GM19099 (cell line): ENCODE measurements at regions not wholly inside any gene's neighbourhood (a gene's known extent, or its start where the extent isn't known, plus 50 kb on each side); places are given as distances from the start of the nearest gene placed in this dataset.

Experiments
- POLR2A ChIP-seq: IDR thresholded peaks from 3 replicates; pipeline ENCODE4 v1.6.1; 2011; ENCODE audit warnings: low read depth; ENCODE audit not compliant: insufficient read length; ENCODE audit errors: extremely low read depth

DNA sequence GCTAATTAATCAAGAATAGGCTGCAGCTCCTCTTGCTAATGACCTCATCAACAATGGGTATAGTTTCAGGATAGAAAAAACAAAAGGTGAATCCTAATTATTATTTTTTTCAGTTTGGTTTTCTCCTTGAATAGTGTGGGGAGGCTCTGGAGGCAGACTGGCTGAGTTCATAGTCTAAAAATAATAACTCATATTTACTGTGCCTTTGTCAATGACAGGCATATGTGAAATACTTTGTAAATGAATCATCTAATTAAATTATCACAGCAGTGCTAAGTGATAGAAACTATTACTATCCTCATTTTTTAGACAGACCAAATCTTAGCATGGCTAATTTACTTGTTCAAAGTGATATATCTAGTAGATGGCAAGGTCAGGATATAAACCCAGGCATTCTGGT is 1261.0 kb upstream of the SLC10A2 start:
- TF ChIP-seq POLR2A: no peak

DNA sequence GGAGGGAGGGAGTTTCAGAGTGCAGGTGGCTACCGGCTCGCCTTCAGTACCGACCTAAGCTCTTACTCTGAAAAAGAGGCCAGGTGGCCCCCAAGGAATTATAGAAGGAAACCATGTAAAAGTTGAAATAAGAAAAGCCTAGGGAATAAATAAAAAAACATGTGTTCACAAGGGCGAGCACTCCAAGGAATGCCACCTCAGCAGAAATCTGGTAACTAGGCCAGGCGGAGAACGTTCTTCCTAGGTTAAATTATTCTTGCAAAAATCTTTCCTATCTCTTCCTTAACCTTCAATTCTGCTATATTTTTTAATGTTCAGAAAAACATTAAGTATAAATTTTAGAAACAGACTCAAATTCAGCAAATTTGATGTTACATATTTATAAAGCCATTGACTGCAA is 1260.3 kb upstream of the SLC10A2 start:
- no peak for TF ChIP-seq POLR2A

DNA sequence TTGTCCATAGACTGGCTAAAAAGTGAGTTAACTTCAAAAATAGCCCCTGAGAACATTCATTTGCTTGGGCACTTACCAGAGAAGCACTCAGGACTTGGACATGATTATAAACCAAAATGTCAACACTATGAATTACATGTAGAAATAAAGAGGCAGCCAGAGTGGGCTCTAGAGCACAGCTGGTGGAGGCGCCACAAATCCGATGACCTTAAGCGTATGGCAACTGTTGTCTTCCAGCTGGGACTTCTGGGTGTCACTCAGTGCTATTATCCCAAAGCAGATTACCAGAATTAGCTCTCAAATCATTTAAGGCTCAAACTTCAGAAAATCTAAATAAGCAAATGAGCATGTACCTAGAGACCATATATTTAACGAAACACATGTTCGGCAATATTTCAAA is 1255.5 kb upstream of the SLC10A2 start:
- TF ChIP-seq POLR2A: no peak

DNA sequence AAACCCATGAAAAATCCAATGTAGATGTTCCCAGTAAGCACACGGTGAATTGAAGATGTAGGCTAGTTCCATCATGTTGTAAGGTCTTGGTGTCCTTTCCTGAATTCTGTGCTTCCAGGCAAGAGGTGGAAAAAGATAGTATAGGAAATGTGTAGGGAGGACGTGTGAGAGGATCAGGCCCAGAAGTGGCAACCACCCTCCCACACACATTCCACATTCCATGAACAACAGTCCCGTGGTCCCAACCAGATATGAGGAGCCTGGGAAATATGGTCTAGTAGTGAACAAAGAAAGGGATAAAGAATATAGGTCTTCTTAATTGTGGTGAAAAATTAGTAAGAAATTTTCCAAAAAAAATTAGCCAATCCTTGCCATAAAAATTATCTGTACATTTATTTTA is 1254.2 kb upstream of the SLC10A2 start:
- no peak for TF ChIP-seq POLR2A

DNA sequence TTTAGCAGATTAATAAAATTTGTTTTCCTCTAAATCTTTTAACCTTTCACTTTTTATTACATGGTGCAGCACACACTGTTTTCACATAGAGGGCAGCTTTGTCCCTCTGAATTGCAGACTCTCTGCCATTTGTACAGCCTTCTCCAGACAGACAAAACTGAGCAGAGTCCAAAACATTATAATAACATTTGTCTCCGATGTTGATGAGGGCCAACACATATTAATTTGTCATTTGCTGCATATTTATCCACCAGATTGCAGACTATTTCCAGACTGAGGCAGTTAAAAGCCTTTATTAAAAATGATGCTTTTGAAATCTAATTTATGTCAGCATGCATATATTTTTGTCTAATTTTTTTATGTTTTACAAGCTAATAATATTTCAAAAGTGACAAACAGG is 1251.9 kb upstream of the SLC10A2 start:
- TF ChIP-seq POLR2A: no peak

DNA sequence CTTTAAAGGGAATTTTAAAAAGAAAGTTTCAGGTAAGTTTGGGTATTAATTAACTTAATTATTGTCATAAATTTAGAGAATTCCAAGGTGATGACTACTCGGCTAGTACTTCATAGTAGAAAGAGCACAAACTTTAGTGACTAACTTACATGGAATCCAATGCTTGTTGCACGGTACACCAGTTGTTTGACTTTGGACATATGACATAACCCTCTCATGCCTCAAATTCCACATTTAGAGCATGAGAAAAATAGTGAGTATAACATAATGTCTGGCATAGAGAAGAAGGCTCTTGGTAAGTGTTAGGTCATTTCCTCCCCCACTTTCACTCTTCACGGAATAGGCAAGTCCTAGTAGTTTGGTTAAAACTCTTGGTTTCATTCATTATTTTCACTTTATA is 1249.4 kb upstream of the SLC10A2 start:
- TF ChIP-seq POLR2A: no peak

DNA sequence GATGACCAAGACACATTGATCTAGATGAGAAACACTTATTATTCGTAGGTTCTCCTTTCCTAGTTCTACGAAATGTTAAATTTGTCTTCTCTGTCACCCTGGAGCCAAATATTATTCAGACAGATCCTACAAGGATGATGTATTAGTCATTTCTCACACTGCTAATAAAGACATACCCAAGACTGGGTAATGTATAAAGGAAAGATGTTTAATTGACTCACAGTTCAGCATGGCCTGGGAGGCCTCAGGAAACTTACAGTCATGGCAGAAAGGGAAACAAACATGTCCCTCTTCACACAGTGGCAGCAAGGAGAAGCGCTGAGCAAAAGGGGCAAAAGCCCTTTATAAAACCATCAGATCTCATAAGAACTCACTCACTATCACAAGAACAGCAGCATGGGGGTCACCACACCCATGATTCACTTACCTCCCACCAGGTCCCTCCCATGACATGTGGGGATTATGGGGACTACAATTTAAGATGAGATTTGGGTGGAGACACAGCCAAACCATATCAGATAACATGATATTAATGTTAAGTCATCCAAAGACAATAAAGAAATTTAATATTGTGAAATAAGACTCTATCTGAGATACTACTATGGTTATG is 1248.8 kb upstream of the SLC10A2 start:
- no peak for TF ChIP-seq POLR2A

DNA sequence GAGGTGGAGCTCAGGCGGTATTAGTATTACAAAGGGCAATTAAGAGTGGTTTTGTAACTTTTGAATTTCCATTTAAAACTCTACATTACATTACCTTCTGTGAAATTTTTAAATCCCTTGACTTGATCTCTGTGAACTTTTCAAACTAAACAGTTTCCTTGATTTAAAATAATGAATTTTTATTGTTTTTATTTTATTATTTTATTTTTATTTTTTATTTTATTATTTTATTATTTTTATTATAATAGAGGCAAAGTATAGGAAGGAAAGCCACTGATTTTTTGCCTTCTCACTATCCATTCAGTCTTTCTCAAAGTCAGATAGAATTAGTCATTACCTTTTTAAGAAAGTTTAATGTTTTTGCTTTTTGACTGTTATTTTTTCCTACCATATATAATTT is 1248.1 kb upstream of the SLC10A2 start:
- no peak for TF ChIP-seq POLR2A

DNA sequence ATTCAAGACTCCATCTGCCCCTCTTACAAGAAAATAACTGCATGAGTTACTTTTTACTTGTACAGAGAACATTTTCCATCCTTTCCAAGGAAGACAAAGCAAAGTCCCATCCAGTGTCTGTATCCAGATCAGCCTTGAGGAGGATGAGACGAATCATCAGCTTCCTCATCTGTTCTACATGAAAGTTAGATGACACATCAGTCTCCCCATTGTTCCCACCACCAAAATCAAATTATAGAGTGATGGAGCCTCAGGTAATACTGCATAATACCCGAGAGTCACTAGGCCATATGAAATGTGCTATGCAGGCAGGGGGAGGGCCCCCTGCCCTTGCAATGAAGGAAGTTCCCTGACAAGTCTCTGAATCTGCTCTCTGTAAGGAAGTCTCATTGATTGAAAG is 1244.6 kb upstream of the SLC10A2 start:
- TF ChIP-seq POLR2A: no peak

DNA sequence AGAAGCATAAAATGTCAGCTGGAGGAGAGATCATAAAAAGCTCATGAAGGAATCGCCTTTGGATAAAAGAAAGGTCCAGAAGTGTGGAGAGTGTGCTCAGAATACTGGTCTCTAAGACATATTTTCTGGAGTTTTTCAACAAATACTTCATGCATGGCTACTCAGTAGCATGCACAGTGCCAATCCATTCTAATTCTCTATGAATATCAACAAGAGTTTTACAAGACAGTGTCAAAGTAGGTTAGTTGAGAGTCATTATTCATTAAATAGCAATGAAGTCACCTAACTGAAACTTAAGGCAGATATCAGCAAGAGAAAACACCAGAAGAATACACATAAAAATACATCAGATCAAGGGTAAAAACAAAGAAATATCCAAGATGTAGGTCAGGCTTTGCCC is 1243.2 kb upstream of the SLC10A2 start:
- no peak for TF ChIP-seq POLR2A

DNA sequence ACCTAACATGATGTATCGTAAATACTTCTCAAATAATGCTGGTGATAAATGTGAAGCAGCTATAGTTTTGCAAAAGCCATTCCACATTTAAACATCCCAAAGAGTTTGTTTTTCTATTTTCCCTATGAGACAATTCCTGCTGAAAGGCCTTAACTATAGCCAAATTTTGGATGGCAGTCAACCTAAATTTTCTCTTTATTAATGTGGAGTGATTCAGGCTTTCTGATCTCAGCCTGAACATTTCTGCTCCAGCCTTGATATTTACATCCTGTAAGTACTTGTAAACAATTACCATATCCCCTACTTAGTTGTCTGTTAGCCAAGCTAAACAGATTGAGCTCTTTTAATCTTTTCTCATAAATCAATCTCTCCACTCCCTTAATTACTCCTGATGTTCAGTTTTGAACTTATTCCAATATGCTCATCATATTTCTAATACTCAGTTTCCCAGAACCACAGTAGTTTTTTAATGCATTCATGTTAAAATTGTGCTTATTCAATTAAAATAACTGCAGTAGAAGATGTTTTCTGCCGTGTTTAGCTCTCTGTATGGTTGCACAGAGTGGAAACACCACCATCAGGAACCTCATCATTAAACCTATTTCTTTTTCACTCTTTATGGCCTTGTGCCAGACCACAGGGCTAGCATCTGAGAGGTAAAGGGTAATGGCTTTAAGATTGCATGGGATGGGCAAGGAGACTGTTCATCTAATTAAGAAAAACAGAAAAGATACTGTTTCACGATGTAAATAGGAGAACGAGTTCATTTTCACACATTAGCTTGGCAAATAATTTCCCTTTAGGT is 1235.2 kb upstream of the SLC10A2 start:
- TF ChIP-seq POLR2A: no peak

DNA sequence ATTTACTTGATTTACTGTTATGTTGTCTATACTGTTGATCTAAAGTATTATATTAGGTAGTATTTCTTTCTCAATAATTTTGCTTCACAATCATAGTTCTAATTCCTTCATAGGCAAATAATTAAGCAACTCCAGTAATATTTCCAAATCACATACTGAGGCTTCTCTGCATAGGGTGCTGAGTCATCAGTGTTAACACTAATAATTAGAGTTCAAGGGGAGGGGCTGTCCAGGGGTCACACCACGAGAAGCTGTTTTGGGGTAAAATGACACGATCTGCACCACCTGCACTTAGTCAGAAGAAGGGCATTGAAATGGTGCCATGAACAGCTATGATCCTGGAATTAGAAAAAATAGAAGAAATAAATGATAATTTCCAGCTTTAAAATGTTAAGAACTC is 1230.9 kb upstream of the SLC10A2 start:
- TF ChIP-seq POLR2A: no peak

DNA sequence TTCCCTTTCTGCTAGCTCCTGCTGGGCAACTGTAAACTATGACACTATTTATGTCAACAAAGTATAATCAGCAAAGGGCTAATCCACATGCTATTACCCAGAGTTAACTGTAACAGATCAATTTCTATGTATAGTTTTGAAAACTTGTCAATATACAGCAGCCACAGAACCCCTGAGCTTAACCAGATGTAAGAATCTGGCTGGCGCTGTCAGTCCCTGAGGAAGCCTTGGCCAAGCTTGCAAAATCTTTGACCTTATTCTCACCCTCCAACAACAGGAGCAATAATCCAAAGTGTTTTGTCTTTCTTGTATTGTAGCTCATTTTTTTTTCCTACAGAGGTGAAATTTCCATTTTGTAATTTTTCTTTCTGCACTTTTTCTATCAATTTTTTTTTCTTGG is 1230.1 kb upstream of the SLC10A2 start:
- TF ChIP-seq POLR2A: no peak

DNA sequence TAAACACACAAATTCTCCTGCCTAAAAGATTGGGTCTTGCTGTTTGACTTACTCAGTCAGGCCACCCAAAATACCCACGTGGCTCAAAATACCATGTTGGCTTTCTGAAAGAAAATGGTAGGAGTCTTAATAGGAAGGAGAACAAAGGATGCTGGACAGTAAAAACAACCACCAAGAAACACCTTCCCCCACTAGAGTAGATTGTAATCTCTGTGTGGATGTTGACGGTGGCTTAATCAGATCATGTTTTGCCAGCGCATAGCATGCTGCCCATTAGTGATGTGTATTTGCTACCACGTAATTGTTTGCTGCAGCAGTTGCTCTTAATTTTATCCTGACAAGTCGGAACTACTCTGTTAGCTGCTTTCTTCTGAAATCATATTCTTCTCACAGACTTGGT is 1229.3 kb upstream of the SLC10A2 start:
- no peak for TF ChIP-seq POLR2A

DNA sequence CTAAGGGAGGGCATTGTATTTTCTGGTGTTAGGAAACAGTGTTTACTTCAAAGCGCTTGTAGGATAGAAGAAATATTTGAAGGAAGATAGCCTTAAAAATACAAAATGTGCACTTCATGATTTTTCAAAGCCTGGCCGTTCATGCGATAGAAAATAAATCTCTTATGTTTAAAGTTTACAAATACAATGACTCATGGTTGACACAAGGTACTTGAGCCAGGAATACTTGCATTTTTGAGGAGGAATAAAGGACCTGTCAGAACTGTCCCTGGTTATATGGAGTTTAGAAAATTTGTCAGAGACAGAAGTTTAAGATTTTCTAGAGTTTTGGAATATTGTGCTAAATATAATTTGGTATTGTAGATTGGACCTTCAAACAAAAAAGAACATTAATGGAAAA is 1223.2 kb upstream of the SLC10A2 start:
- TF ChIP-seq POLR2A: no peak

DNA sequence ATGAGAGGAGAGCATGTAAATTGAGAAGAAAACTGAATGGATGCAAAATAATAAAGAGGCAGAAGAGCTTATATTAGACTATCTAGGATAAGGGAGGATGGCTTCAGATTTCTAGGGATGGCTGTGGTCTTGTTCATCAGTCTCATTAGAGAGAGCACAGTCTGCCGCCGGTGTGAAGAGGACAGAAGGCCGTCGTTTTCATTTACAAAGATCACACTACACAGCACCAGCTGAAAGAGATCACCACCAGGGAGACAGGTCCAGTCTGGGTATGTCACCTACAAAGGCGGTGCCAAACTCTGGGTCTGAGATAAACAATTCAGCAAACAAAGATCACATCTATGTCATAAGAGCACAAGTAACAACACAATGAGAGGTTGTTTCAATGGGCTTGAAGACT is 1222.3 kb upstream of the SLC10A2 start:
- no peak for TF ChIP-seq POLR2A
